Neuron (in vitro differentiated cells): ENCODE measurements at regions not wholly inside any gene's neighbourhood (a gene's known extent, or its start where the extent isn't known, plus 50 kb on each side); places are given as distances from the start of the nearest gene placed in this dataset.
"Not testable (repeated sequence)": the region's sequence is repeated elsewhere in the genome, so short reads cannot be mapped to it uniquely, and the experiment has no call there.

Source experiments
- H2AFZ ChIP-seq: one replicate; pipeline ENCODE4 v1.6.1; 2013; ENCODE audit warnings: low read depth, mild to moderate bottlenecking, inconsistent platforms, low read length, moderate library complexity
- H3K27me3 ChIP-seq: one replicate; pipeline ENCODE4 v1.6.1; 2013; ENCODE audit warnings: low read length; ENCODE audit not compliant: insufficient read depth
- H3K36me3 ChIP-seq: one replicate; pipeline ENCODE4 v1.6.1; 2013; ENCODE audit warnings: low read length; ENCODE audit not compliant: insufficient read depth
- H3K4me1 ChIP-seq: one replicate; pipeline ENCODE4 v1.6.1; 2013; ENCODE audit warnings: low read length; ENCODE audit not compliant: insufficient read depth
- H3K4me3 ChIP-seq: 2 replicates; pipeline ENCODE4 v1.5.1; 2013; ENCODE audit warnings: mild to moderate bottlenecking, low read length, moderate library complexity
- H3K9me3 ChIP-seq: one replicate; pipeline ENCODE4 v1.6.1; 2013; ENCODE audit warnings: low read length

GRCh38 chr13:74761801-74762757, 627.9 kb upstream of the KLF12 start:
- no peaks in the 10 kb centered on the region for H3K9me3 ChIP-seq
- no peaks in the 10 kb centered on the region for H3K36me3 ChIP-seq
- no peak overlapping the region for H2AFZ ChIP-seq
- H3K4me1 ChIP-seq = peaks cover 18% of the 10 kb centered on the region
- no peaks in the 10 kb centered on the region for H3K27me3 ChIP-seq
- no peak overlapping the region for H3K4me3 ChIP-seq

GRCh38 chr13:74758188-74758587, 624.0 kb upstream of the KLF12 start:
- H2AFZ ChIP-seq = no peak overlapping the region
- H3K27me3 ChIP-seq = no peaks in the 10 kb centered on the region
- no peaks in the 10 kb centered on the region for H3K9me3 ChIP-seq
- peaks cover 18% of the 10 kb centered on the region for H3K4me1 ChIP-seq
- no peaks in the 10 kb centered on the region for H3K36me3 ChIP-seq
- no peak overlapping the region for H3K4me3 ChIP-seq

GRCh38 chr13:74755065-74755464, 620.9 kb upstream of the KLF12 start:
- Histone ChIP-seq H3K4me3 (no peak overlapping the region), H3K36me3 (no peaks in the 10 kb centered on the region), H2AFZ (no peak overlapping the region), H3K27me3 (no peaks in the 10 kb centered on the region), H3K4me1 (peaks cover 6% of the 10 kb centered on the region), H3K9me3 (no peaks in the 10 kb centered on the region)

GRCh38 chr13:74751739-74752138, 617.5 kb upstream of the KLF12 start:
- Histone ChIP-seq H3K9me3 (no peaks in the 10 kb centered on the region), H3K36me3 (no peaks in the 10 kb centered on the region), H2AFZ (no peak overlapping the region), H3K4me1 (no peaks in the 10 kb centered on the region), H3K27me3 (no peaks in the 10 kb centered on the region), H3K4me3 (no peak overlapping the region)

GRCh38 chr13:74747186-74747955, 613.2 kb upstream of the KLF12 start:
- no peaks in the 10 kb centered on the region for H3K27me3 ChIP-seq
- H3K4me3 ChIP-seq = no peak overlapping the region
- H3K4me1 ChIP-seq = peaks cover 3% of the 10 kb centered on the region

GRCh38 chr13:74743992-74744391, 609.8 kb upstream of the KLF12 start:
- H3K9me3 ChIP-seq = no peaks in the 10 kb centered on the region
- no peak overlapping the region for H3K4me3 ChIP-seq
- H3K27me3 ChIP-seq = no peaks in the 10 kb centered on the region
- no peak overlapping the region for H2AFZ ChIP-seq
- no peaks in the 10 kb centered on the region for H3K36me3 ChIP-seq
- H3K4me1 ChIP-seq = peaks cover 3% of the 10 kb centered on the region

More at GRCh38 chr13:74747186-74747955, 613.2 kb upstream of the KLF12 start:
- Histone ChIP-seq H2AFZ (no peak overlapping the region), H3K9me3 (no peaks in the 10 kb centered on the region), H3K36me3 (no peaks in the 10 kb centered on the region)

GRCh38 chr13:74741732-74742131, 607.5 kb upstream of the KLF12 start:
- H3K9me3 ChIP-seq = no peaks in the 10 kb centered on the region
- no peak overlapping the region for H2AFZ ChIP-seq
- H3K4me3 ChIP-seq = no peak overlapping the region
- H3K27me3 ChIP-seq = no peaks in the 10 kb centered on the region
- H3K4me1 ChIP-seq = peaks cover 9% of the 10 kb centered on the region
- no peaks in the 10 kb centered on the region for H3K36me3 ChIP-seq

- H3K4me3 ChIP-seq = no peak overlapping the region
- H3K4me1 ChIP-seq = peaks cover 28% of the 10 kb centered on the region
- no peaks in the 10 kb centered on the region for H3K36me3 ChIP-seq
- H3K9me3 ChIP-seq = no peaks in the 10 kb centered on the region
- H3K27me3 ChIP-seq = no peaks in the 10 kb centered on the region
- no peak overlapping the region for H2AFZ ChIP-seq
Observed at GRCh38 chr13:74732736-74733385, 598.7 kb upstream of the KLF12 start.

GRCh38 chr13:74731731-74732130, 597.5 kb upstream of the KLF12 start:
- Histone ChIP-seq H3K9me3 (no peaks in the 10 kb centered on the region), H3K27me3 (no peaks in the 10 kb centered on the region), H3K4me1 (peaks cover 21% of the 10 kb centered on the region), H3K4me3 (no peak overlapping the region), H3K36me3 (no peaks in the 10 kb centered on the region), H2AFZ (no peak overlapping the region)

GRCh38 chr13:74730556-74731331, 596.5 kb upstream of the KLF12 start:
- Histone ChIP-seq H3K9me3 (no peaks in the 10 kb centered on the region), H2AFZ (no peak overlapping the region), H3K27me3 (no peaks in the 10 kb centered on the region), H3K36me3 (no peaks in the 10 kb centered on the region), H3K4me1 (peaks cover 11% of the 10 kb centered on the region), H3K4me3 (no peak overlapping the region)

- H3K4me1 ChIP-seq = no peaks in the 10 kb centered on the region
- H3K27me3 ChIP-seq = no peaks in the 10 kb centered on the region
- no peak overlapping the region for H3K4me3 ChIP-seq
- H3K9me3 ChIP-seq = no peaks in the 10 kb centered on the region
- no peak overlapping the region for H2AFZ ChIP-seq
- no peaks in the 10 kb centered on the region for H3K36me3 ChIP-seq
Observed at GRCh38 chr13:74726206-74726605, 592.0 kb upstream of the KLF12 start.

- not testable (repeated sequence) for H3K36me3 ChIP-seq, H3K4me3 ChIP-seq, H2AFZ ChIP-seq, H3K27me3 ChIP-seq, H3K4me1 ChIP-seq, H3K9me3 ChIP-seq
Observed at GRCh38 chr13:74718232-74718842, 584.1 kb upstream of the KLF12 start.
